IgD-negative memory B cell (primary cell): ENCODE measurements at regions not wholly inside any gene's neighbourhood (a gene's known extent, or its start where the extent isn't known, plus 50 kb on each side); places are given as distances from the start of the nearest gene placed in this dataset.
A peak's percentile ranks its signal among the peaks of the same experiment; 100 is the strongest.

Experiments used
- H3K27ac Mint-ChIP-seq, 3 donors: one replicate each; pipeline ENCODE4 v1.8.0; 2020 to 2022; ENCODE audit warnings: mild to moderate bottlenecking in 3 of 3, mixed read lengths in 3 of 3, moderate library complexity in 1 of 3
- H3K27me3 Mint-ChIP-seq: one replicate; pipeline ENCODE4 v1.8.0; 2021; ENCODE audit warnings: mixed read lengths
- H3K36me3 Mint-ChIP-seq: one replicate; pipeline ENCODE4 v1.8.0; 2020; ENCODE audit warnings: mild to moderate bottlenecking, mixed read lengths
- H3K4me1 Mint-ChIP-seq, 3 donors: one replicate each; pipeline ENCODE4 v1.8.0; 2020 to 2022; ENCODE audit warnings: mixed read lengths in 3 of 3, mild to moderate bottlenecking in 1 of 3
- H3K4me3 Mint-ChIP-seq, 4 donors: one replicate each; pipeline ENCODE4 v1.8.0; 2020 to 2022; ENCODE audit warnings: mild to moderate bottlenecking in 4 of 4, mixed read lengths in 4 of 4, moderate library complexity in 3 of 4
- H3K9me3 Mint-ChIP-seq, 3 donors: one replicate each; pipeline ENCODE4 v1.8.0; 2020 to 2021; ENCODE audit warnings: mixed read lengths in 3 of 3, mild to moderate bottlenecking in 1 of 3

DNA sequence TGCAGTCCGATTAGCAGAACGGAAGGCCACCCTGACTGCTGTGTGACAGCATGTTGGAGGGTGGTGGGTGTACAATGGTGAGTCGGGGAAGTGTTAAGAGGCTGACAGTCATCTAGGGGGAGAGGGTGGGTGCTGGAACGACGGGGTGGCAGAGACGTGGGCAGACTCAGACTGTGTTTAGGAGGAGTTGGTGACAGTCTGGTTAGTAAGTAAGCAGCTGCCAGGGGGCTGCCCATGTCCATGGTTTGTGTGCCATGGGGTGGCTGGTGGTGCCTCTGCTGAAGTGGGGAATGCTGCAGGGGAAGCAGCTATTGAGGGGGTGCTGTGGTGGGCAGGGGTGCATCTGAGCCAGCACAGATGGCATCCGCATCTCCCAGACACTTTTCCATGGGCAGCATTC is 51.3 kb upstream of the BOD1 start:
- Mint-ChIP-seq H3K36me3 (no peaks in the 10 kb centered on the region), H3K4me1 (peaks cover 0 to 4% (median 4%) of the 10 kb centered on the region in 3 donors), H3K4me3 (no peak overlapping the region), H3K27ac (peak overlapping the region in 1 of 3 donors; percentile 20), H3K27me3 (peaks cover 10% of the 10 kb centered on the region), H3K9me3 (peaks cover 2 to 4% (median 3%) of the 10 kb centered on the region in 3 donors)

DNA sequence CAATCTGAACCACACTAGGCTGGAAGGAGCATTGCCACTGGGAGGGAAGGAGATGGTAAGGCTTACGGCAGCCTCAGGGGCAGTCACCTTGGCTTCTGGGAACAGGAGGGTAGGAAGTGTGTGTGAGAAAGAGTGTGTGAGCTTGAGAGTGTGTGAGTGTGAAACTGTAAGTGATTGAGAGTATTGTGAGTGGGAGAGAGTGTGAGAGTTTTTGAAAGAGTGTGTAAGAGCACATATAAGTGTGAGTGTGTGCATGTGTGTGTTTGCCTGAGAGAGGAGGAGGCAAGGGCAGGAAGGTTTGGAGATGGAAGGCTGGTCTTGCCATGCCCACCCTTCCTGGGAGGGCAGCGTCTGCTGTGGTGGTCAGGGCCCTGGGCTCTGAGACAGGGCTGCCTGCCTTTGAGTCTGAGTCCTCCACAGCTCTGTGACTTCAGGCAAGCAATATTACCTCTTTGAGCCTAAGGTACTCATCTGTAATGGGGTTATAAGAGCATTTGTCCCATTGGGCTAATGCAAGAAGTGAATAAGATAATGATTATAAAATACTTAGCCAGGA is 51.9 kb upstream of the BOD1 start:
- peak overlapping the region in 2 of 3 donors; percentile 20 to 61 for H3K27ac Mint-ChIP-seq
- H3K4me1 Mint-ChIP-seq: peaks cover 0 to 6% (median 4%) of the 10 kb centered on the region in 3 donors
- peak overlapping the region in 1 of 4 donors; percentile 29 for H3K4me3 Mint-ChIP-seq
- H3K9me3 Mint-ChIP-seq: peaks cover 2 to 4% (median 3%) of the 10 kb centered on the region in 3 donors
- H3K36me3 Mint-ChIP-seq: no peaks in the 10 kb centered on the region
- peaks cover 10% of the 10 kb centered on the region for H3K27me3 Mint-ChIP-seq

DNA sequence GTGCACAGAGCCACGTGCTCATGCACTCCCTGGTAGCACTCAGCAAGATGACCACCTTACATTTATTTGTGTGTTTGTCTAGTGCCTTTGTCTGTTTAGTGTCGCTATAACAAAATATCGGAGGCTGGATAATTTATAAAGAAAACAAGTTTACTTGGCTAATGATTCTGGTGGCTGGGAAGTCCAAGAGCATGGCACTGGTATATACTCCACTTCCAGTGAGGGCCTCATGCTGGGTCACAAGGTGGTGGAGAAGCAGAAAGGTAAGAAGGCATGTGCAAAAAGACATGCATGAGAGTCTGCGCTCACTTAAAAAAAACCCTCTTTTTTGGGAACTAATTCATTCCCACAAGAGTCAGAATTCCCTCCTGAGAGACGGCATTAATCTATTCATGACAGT is 52.5 kb upstream of the BOD1 start:
- H3K4me1 Mint-ChIP-seq: peaks cover 0 to 6% (median 4%) of the 10 kb centered on the region in 3 donors
- peak overlapping the region in 1 of 3 donors; percentile 61 for H3K27ac Mint-ChIP-seq
- H3K27me3 Mint-ChIP-seq: peaks cover 10% of the 10 kb centered on the region
- no peaks in the 10 kb centered on the region for H3K36me3 Mint-ChIP-seq
- H3K4me3 Mint-ChIP-seq: no peak overlapping the region
- peaks cover 2 to 4% (median 3%) of the 10 kb centered on the region in 3 donors for H3K9me3 Mint-ChIP-seq

DNA sequence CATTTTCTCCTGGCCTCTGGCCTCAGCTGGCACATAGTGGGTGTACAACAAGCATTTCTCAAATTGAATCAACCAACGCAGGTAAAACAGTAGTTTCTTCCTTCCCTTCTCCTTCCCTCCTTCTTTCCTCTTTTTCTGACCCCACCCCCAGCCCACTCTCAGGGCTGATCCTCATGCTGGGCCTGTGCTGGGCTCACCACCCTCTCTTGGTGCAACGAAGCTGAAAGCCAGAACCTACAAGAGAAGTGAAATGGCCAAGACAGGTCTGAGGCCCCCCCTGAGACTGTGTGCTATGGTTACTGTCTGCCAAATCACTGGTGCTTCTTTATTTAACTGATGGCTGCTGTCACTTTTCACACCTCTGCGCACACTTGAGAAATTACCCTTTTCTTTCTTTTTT is 53.0 kb upstream of the BOD1 start:
- Mint-ChIP-seq H3K4me3 (peak overlapping the region in 1 of 4 donors; percentile 61), H3K4me1 (peaks cover 0 to 6% (median 4%) of the 10 kb centered on the region in 3 donors), H3K36me3 (no peaks in the 10 kb centered on the region), H3K9me3 (peaks cover 2 to 4% (median 3%) of the 10 kb centered on the region in 3 donors), H3K27ac (no peak overlapping the region), H3K27me3 (peaks cover 10% of the 10 kb centered on the region)

DNA sequence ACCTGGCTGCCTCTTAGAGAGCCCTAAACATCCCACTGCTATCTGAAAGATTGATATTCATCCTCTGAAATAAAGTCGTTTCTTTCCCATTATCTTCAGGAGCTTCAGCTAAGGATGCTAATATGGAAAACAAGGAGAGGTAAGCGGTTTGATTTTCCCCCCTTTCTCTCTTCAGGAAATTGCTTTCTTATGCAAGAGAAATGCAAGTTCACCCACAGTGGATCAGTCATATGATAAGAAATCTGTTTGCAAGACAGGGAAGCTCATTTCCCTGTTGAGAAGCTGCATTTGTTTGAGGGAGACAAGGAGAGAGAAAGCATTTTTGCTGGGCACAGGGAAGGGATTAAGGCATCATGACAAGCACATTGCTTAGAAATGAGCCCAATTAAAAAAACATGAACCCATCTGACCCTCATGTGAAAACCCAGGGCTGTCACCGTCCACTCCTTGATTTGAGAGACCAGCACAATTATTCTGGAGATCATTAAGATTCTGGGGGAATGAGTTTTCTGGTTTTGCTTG is 53.7 kb upstream of the BOD1 start:
- Mint-ChIP-seq H3K4me3 (no peak overlapping the region), H3K27me3 (peaks cover 10% of the 10 kb centered on the region), H3K27ac (no peak overlapping the region), H3K9me3 (peaks cover 2 to 4% (median 3%) of the 10 kb centered on the region in 3 donors), H3K36me3 (no peaks in the 10 kb centered on the region), H3K4me1 (peaks cover 0 to 6% (median 4%) of the 10 kb centered on the region in 3 donors)

DNA sequence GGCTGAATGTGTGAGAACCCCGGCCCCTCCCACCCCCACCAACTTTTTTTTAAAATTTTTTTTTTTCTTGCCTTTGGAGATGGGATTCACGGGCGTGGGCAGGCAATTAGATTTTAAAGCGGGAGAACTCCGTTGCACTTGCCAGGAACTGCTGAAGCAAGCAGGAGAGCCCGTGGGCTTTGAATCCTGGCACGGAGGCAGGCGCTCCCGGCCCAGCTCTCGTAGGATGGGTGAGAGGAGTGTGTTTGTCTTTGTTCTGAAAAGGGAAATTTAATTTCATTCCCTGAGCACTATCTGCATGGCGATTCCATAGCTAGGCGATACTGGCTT is 54.3 kb upstream of the BOD1 start:
- no peak overlapping the region for H3K27ac Mint-ChIP-seq

DNA sequence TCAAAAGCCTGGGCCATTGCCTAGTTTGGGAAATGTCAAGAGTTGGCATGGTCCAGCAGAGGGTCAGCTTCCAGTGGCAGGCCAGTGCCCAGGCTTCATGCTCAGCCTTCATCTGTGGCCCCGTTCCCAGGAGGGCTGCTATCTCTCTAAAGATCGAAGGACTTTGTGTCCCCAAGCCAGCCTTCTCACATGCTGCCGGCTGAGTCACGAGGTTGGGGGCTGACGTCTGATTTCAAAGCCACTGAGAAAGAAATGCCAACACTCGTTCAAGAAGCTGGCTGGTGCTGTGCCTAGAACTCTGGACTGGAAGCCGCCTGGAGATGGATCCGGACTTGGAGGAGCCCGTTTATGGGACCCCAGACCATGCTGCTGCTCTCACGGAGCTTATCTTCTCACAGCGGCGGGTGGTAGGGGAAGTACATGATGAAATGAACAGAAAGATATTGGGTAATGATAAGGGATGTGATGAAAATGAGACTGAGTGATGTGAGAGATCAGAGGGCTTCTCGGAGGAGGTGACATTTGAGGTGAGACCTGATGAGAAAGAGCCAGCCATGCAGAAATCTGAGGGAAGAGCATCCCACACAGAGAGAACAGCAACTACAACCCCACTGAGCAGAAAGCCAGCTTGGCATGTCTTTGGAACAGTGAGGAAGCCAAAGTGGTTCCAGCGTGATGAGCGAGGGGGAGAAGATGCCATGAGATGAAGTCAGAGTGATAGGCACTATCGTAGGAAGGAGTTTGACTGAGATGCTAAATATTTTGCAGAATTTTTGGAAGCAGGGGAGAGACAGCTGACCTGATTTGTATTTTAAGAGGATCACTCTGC is 54.9 kb upstream of the BOD1 start:
- no peak overlapping the region for H3K4me3 Mint-ChIP-seq
- peaks cover 0 to 6% (median 4%) of the 10 kb centered on the region in 3 donors for H3K4me1 Mint-ChIP-seq
- peaks cover 1% of the 10 kb centered on the region for H3K36me3 Mint-ChIP-seq
- H3K27me3 Mint-ChIP-seq: peaks cover 10% of the 10 kb centered on the region
- H3K9me3 Mint-ChIP-seq: peaks cover 0 to 4% (median 2%) of the 10 kb centered on the region in 3 donors
- peak overlapping the region in 1 of 3 donors; percentile 87 for H3K27ac Mint-ChIP-seq

More for the DNA sequence above, 54.3 kb upstream of the BOD1 start:
- Mint-ChIP-seq H3K36me3 (peaks cover under 1% of the 10 kb centered on the region), H3K4me3 (no peak overlapping the region), H3K9me3 (peaks cover 1 to 4% (median 2%) of the 10 kb centered on the region in 3 donors), H3K4me1 (peaks cover 0 to 6% (median 4%) of the 10 kb centered on the region in 3 donors), H3K27me3 (peaks cover 10% of the 10 kb centered on the region)

DNA sequence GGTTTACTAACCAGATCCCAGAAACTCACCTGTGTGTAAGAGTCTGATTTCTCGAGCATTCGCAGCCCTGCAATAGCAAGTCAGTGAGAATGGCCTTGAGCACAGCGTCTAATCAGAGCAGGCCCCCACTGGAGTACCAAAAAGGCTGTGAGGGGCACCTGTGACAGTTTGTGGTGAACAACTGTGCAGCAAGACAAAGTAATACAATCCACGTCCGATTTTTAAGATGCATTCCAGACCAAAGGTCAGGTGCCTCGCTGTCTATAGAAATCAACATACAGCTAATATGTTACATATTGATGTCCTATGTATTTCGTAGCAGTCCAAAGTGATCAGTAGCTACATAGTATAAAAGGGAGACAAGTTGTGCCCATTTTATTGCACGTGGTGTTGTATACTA is 55.7 kb upstream of the BOD1 start:
- Mint-ChIP-seq H3K27me3 (peaks cover 10% of the 10 kb centered on the region), H3K27ac (no peak overlapping the region), H3K36me3 (peaks cover 1% of the 10 kb centered on the region), H3K4me1 (peaks cover 0 to 6% (median 4%) of the 10 kb centered on the region in 3 donors), H3K9me3 (peaks cover 0 to 4% (median 2%) of the 10 kb centered on the region in 3 donors), H3K4me3 (no peak overlapping the region)

DNA sequence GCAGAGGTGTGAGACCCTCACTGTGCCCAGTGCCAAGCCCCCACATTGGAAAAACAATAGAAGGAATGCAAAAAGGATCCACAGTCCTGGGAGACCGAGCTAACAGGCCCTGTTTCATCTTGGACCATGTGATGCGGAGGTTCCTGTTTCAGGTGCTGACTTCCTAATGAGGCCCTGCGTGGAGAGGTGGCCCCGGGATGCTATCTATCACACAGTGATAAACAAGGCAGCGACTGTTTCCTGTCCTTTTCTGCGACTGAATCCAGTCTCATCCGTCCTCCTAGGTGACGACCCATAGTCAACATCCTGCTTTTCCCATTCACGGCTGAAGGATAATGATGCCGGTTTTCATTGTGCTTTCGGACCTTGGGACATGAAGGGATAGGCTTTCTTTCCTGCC is 56.4 kb upstream of the BOD1 start:
- Mint-ChIP-seq H3K9me3 (peaks cover 0 to 4% (median 2%) of the 10 kb centered on the region in 3 donors), H3K36me3 (peaks cover 1% of the 10 kb centered on the region), H3K27me3 (peaks cover 10% of the 10 kb centered on the region), H3K27ac (no peak overlapping the region), H3K4me3 (peak overlapping the region in 1 of 4 donors; percentile 25), H3K4me1 (peaks cover 2 to 12% (median 8%) of the 10 kb centered on the region in 3 donors)

DNA sequence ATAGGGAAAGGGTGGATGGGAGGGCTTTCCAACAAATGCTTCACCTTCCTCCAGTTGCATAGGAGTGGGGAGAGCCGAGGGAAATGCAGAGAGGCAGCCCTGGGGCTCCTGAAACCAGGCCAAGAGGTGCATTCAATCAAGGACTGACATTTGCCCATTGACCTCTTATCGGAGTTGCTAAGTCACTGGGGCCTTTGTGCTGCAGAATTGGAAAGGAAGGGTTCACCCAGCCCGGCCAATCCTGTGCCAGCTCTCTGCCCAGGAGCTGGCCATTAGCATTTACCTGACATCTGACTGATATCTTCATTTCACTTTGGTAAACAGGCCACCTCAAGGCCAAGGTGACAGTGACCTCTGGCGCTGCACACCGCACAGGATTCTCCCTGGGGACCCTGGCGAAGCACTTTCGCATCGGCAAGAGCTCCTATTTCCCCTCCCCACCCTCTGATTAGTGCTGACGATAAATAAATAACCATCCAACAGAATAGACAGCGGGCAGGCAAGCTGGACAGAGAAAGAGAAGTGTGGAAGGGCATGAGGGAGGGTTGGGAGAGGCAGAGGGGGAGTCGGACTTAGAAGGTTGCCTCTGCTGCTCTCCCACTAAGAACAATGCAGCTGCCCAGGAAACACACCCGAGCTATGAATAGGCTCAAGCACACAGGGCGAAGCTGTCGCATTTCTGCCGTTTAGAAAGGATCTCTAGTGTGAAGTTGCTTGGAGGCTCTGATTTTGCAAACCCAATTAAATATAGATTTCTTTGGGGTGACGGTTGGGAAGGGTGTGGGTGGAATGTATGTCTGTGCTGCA is 57.0 kb upstream of the BOD1 start:
- Mint-ChIP-seq H3K36me3 (peaks cover 1% of the 10 kb centered on the region), H3K9me3 (peaks cover 0 to 4% (median 0%) of the 10 kb centered on the region in 3 donors), H3K4me1 (peaks cover 6 to 15% (median 11%) of the 10 kb centered on the region in 3 donors), H3K4me3 (peak overlapping the region in 1 of 4 donors; percentile 6), H3K27ac (no peak overlapping the region), H3K27me3 (peaks cover 10% of the 10 kb centered on the region)

DNA sequence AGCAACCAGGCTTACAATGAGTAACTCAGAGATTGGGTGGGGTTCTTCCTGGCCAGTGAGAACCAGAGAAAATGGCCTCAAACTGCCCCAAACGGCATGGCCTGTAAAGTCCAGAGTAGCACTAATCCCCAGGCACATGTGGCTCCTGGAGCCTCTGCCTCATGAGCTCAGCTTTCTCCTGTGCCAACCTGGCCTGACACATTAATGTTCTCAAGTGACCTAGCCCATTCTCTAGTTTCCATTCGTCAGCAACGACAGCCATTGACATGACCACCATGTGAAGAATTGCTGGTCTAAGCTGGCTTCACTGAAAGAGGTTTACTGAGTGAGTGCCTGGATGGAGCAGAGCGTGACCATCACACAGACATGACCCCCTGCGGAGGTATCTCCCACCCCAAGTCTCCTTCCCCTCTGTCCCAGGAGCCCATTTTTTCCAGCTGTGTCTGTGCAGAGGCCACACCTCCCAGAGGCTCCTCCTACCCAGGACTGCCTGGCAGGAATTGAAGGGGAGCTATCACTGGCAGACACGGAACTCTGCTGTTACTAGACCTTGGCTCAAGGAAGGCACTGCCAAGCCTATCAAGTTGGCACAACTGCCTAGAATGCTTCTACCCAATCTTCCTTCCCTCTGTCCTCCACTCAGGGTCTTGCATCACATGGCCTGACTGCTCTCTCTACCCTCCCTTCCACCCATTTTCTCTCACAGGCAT is 59.0 kb upstream of the BOD1 start:
- H3K4me1 Mint-ChIP-seq: peaks cover 10 to 24% (median 18%) of the 10 kb centered on the region in 3 donors
- H3K27me3 Mint-ChIP-seq: peaks cover 10% of the 10 kb centered on the region
- H3K36me3 Mint-ChIP-seq: peaks cover 3% of the 10 kb centered on the region
- peaks cover 0 to 7% (median 0%) of the 10 kb centered on the region in 3 donors for H3K9me3 Mint-ChIP-seq
- peak overlapping the region in 1 of 3 donors; percentile 17 for H3K27ac Mint-ChIP-seq
- H3K4me3 Mint-ChIP-seq: no peak overlapping the region

DNA sequence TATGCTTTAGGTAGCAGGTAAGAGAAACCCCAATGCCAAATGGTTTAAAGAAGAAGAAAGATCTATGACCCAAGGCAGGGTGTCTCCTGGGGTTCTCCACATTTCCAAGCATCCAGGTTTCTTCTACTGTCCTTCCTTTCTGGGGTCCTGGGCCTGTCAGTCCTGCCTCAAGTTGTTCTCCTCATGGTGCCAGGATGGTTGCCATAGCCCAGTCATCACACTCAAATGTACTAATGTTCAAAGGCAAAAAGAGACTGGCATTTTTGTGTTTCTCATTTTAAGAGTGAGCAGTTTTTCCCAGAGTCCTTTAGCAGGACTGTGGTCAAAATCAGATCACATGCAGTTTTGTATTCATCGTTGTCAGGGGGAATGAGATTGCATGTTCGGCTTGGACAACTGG is 59.9 kb upstream of the BOD1 start:
- Mint-ChIP-seq H3K4me1 (peaks cover 17 to 32% (median 26%) of the 10 kb centered on the region in 3 donors), H3K27me3 (peaks cover 5% of the 10 kb centered on the region), H3K9me3 (peaks cover 0 to 7% (median 0%) of the 10 kb centered on the region in 3 donors), H3K36me3 (peaks cover 3% of the 10 kb centered on the region), H3K4me3 (no peak overlapping the region), H3K27ac (no peak overlapping the region)

DNA sequence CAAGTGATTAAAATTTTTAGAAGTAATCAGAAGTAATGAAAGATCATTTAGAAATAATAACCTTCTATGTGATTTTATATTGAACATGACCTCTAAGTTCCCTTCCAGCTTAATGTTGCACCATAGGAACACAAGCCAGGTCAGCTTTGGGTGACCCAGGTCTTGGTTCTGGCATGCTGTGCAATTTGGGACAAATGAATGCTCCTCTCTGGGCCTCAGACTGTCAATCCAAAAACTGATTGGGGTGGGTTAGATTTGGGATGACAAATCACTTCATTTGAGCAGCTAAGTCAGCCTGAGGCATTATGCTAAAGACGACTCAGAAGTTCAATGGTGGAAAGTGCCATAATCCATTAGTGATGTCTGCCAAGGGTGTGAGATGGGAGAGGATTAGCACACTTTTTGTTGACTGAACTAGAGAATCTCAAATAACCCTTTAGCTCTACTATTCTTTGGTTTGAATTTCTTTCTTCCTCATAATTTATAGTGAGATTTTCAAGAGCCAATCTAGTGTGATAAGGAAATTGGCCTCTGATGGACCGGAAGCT is 60.7 kb upstream of the BOD1 start:
- H3K27me3 Mint-ChIP-seq: peaks cover 2% of the 10 kb centered on the region
- H3K9me3 Mint-ChIP-seq: peaks cover 0 to 7% (median 0%) of the 10 kb centered on the region in 3 donors
- H3K27ac Mint-ChIP-seq: no peak overlapping the region
- H3K4me3 Mint-ChIP-seq: no peak overlapping the region
- peaks cover 3% of the 10 kb centered on the region for H3K36me3 Mint-ChIP-seq
- H3K4me1 Mint-ChIP-seq: peaks cover 19 to 36% (median 32%) of the 10 kb centered on the region in 3 donors
